BE2C (cell line): ENCODE measurements at regions not wholly inside any gene's neighbourhood (a gene's known extent, or its start where the extent isn't known, plus 50 kb on each side); places are given as distances from the start of the nearest gene placed in this dataset.
"Not testable (repeated sequence)": the region's sequence is repeated elsewhere in the genome, so short reads cannot be mapped to it uniquely, and the experiment has no call there.

Experiments used
- DNase-seq: peaks from one replicate; pipeline ENCODE4 v3.0.0-alpha.2; 2020
- H3K27me3 ChIP-seq: fragments of 250-450 bp; sonication (Bioruptor Pico); 2 replicates; pipeline ENCODE4 v1.5.1; 2020; ENCODE audit warnings: mild to moderate bottlenecking
- H3K36me3 ChIP-seq: fragments of 250-450 bp; sonication (Bioruptor Pico); 2 replicates; pipeline ENCODE4 v1.5.1; 2020; ENCODE audit warnings: mild to moderate bottlenecking
- H3K4me1 ChIP-seq: fragments of 250-450 bp; sonication (Bioruptor Pico); 2 replicates; pipeline ENCODE4 v1.5.1; 2020
- H3K4me3 ChIP-seq: 2 replicates; pipeline ENCODE4 v1.5.1; 2011; ENCODE audit warnings: low read depth, low read length
- H3K9me3 ChIP-seq: fragments of 250-450 bp; sonication (Bioruptor Pico); 2 replicates; pipeline ENCODE4 v1.5.1; 2020
- TF ChIP-seq, protein P1 (sequence below): IDR thresholded peaks from 2 replicates; pipeline ENCODE4 v1.5.1; 2012; ENCODE audit warnings: mild to moderate bottlenecking, low read depth, low read length

DNA sequence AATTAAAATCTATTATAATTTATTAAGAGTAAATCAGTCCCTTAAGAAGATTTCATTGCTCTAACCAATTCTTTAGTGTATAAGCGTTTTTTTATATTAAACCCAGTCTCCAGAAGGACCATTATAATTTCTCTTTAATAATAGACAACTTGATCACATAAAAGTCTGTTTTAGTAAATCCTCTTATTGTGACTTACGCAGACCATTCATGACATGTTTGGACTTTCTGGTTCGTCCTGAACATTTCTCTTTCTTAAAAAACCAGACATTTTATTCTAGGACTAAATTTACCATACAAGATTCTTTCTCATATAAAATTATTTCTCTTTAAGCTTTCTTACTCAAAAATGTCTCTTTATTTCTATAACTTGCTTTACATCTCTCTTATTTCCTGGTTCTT lies 196.2 kb upstream of the RAI14 start:
- TF ChIP-seq, protein P1, sequence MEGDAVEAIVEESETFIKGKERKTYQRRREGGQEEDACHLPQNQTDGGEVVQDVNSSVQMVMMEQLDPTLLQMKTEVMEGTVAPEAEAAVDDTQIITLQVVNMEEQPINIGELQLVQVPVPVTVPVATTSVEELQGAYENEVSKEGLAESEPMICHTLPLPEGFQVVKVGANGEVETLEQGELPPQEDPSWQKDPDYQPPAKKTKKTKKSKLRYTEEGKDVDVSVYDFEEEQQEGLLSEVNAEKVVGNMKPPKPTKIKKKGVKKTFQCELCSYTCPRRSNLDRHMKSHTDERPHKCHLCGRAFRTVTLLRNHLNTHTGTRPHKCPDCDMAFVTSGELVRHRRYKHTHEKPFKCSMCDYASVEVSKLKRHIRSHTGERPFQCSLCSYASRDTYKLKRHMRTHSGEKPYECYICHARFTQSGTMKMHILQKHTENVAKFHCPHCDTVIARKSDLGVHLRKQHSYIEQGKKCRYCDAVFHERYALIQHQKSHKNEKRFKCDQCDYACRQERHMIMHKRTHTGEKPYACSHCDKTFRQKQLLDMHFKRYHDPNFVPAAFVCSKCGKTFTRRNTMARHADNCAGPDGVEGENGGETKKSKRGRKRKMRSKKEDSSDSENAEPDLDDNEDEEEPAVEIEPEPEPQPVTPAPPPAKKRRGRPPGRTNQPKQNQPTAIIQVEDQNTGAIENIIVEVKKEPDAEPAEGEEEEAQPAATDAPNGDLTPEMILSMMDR, result no peak
- DNase-seq, result no peak
- 0 out of 2 replicates have a peak, but pooled peaks cover 2% of the 10 kb centered on the region for H3K27me3 ChIP-seq

DNA sequence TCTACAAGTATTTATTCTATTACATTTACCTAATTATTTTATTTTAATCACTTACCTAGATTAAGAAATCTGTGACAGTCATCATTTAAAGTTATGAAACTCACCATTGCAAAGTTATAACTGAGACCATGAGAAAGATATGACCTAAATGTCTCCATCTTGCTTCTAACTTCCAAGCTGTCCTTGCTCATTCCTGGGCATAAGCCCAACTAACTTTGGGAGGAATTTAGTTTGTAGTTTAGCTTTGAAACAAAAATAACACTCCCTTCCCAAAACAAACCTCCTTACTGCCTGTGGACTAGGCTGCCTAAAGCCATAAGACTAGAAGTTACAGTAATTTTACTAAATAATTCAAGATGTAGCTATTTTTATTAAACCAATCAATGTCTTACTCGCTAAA lies 195.6 kb upstream of the RAI14 start:
- no peaks in the 10 kb centered on the region for H3K9me3 ChIP-seq
- TF ChIP-seq, protein P1, result no peak

More for the DNA sequence above, 196.2 kb upstream of the RAI14 start:
- no peaks in the 10 kb centered on the region for H3K9me3 ChIP-seq
- H3K4me3 ChIP-seq, result no peak overlapping the region
- no peaks in the 10 kb centered on the region for H3K36me3 ChIP-seq
- no peaks in the 10 kb centered on the region for H3K4me1 ChIP-seq

DNA sequence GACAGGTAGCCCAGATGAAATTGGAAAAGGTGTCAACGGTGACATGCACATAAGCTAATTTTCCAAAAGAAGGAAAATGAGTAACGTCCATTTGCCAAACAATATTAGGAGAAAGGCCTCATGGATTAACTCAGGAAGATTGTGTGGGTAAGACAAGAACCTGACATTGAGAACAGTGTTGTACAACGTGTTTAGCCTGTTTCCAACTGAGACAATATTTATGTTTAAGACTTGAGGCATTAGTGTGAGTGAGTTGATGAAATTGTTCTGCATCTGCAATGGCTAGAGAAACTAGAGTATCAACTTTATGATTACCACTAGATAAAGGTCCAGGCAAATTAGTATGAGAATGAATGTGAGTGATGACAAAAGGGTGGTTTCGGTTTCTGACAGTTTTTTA lies 191.3 kb upstream of the RAI14 start:
- H3K4me1 ChIP-seq, result no peaks in the 10 kb centered on the region
- H3K4me3 ChIP-seq, result no peak overlapping the region
- no peaks in the 10 kb centered on the region for H3K9me3 ChIP-seq
- TF ChIP-seq, protein P1, result no peak
- H3K36me3 ChIP-seq, result no peaks in the 10 kb centered on the region
- H3K27me3 ChIP-seq, result peaks cover 6% of the 10 kb centered on the region; the same call in 1 of the 2 replicates
- no peak for DNase-seq

More for the DNA sequence above, 195.6 kb upstream of the RAI14 start:
- no peak overlapping the region for H3K4me3 ChIP-seq
- H3K4me1 ChIP-seq, result no peaks in the 10 kb centered on the region
- no peaks in the 10 kb centered on the region for H3K36me3 ChIP-seq
- H3K27me3 ChIP-seq, result 0 out of 2 replicates have a peak, but pooled peaks cover 2% of the 10 kb centered on the region
- no peak for DNase-seq

DNA sequence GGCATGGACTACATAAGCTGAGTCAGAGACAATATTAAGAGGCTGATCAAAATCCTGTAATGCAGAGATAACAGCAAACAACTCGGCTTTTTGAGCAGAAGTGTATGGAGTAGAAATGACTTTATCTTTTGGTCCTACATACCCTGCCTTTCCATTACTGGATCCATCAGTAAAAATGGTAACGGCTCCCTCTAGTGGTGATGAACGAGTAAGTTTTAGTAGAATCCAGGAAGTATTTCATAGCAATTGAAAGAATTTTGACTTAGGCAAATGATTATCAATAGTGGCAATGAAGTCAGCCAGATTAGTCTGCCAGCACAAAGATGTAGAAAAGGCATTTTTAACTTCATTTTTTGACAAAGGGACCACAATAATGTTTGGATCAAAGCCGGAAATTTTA lies 190.8 kb upstream of the RAI14 start:
- H3K4me3 ChIP-seq, H3K36me3 ChIP-seq, H3K27me3 ChIP-seq, H3K4me1 ChIP-seq, DNase-seq, H3K9me3 ChIP-seq: not testable (repeated sequence)
- TF ChIP-seq, protein P1, result peak; percentile 23; the same call in 1 of the 2 replicates

DNA sequence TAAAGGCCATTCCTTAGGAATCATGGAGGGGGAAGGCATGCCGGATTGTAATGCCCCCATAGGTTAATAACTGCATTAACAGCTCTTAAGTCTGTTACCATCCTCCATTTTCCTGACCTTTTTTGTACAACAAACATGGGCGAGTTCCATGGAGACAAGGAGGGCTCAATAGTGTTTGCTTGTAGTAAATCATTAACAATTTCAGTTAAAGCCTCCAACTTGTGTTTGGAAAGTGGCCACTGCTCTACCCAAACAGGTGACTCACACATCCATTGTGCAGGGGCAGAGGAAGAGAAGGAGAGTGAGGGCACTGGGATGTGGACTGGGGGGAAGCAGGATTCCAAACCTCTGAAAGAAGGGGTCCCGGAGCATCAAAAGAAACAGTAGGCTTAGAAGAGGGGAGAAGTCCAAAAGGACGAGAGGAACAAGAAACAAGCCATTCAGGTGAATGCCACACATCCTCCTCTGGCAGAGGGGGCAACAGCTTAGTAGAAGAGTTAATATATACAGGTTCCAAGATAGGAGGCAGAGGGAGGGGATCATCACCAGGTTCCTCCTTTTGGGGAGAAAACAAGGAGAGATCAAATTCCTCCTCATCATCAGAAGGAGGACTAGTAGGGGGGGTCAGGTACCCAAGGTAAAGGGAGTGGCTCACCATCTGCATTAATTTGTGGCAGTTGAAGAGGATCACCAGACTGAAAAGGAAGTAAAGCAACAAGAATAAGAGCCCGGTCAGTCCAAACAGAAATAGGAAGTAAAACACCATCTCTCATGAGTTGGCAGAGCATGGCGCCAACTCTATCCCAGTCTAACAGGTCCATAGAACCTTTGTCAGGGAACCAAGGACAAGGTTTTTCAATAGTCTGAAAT lies 189.4 kb upstream of the RAI14 start:
- H3K4me3 ChIP-seq, H3K36me3 ChIP-seq, H3K4me1 ChIP-seq, H3K9me3 ChIP-seq, H3K27me3 ChIP-seq, DNase-seq: not testable (repeated sequence)

DNA sequence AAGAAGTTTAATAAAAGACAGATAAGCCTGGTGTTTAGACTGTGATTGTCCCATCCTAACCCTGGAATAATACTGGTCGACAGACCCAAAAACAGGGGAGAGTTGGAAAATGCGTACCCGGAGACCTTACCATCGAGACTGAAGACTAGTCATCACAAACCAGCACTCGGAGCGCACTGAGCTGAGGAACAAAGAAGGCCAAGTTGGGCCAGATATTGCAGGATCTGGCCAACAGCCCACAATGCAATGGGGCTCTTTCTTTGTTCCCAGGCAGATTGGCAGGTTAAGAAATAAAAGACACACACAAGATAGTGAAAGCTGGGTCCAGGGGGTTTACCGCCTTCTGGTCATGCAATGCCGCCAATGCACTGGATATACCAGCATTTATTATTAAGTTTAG lies 188.7 kb upstream of the RAI14 start:
- Histone ChIP-seq H3K9me3 (no peaks in the 10 kb centered on the region), H3K4me3 (no peak overlapping the region), H3K4me1 (no peaks in the 10 kb centered on the region), H3K27me3 (peaks cover 8% of the 10 kb centered on the region; the same call in 1 of the 2 replicates), H3K36me3 (no peaks in the 10 kb centered on the region)
- no peak for DNase-seq
- TF ChIP-seq, protein P1, result no peak

DNA sequence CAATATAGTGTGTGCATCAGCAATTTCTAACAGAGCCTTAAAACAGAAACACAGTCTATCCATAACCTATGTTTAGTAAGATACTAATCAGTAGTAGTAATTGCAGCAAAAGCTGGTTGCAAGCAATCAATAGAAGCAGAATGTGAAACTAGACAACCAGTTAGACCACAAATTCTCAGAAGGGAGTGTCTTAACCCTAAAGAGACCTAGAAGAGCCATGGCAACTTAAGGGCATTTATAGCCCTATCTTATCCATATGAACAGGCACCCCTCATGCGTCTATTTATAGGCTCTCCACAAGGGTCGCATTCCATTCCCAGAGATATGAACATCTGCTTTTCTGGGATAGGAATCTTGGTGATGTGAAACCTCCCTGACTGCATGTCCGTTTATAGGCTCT lies 188.1 kb upstream of the RAI14 start:
- H3K4me1 ChIP-seq, H3K9me3 ChIP-seq, H3K27me3 ChIP-seq, H3K36me3 ChIP-seq, H3K4me3 ChIP-seq, DNase-seq: not testable (repeated sequence)
